Vagina (tissue), 2 donors: ENCODE measurements at regions not wholly inside any gene's neighbourhood (a gene's known extent, or its start where the extent isn't known, plus 50 kb on each side); places are given as distances from the start of the nearest gene placed in this dataset.

Experiments used
- DNase-seq, 2 donors: peaks; one replicate each; pipeline ENCODE4 v3.0.0-alpha.2; 2017; ENCODE audit errors: extremely low spot score in 2 of 2
- H3K27ac ChIP-seq: fragments of 200-600 bp; sonication (generic); one replicate; pipeline ENCODE4 v1.5.1; 2019
- H3K27me3 ChIP-seq: fragments of 200-600 bp; sonication (generic); one replicate; pipeline ENCODE4 v1.5.1; 2019
- H3K36me3 ChIP-seq, 2 donors: fragments of 200-600 bp; sonication (generic); one replicate each; pipeline ENCODE4 v1.5.1; 2017 to 2019
- H3K4me1 ChIP-seq: fragments of 200-600 bp; sonication (generic); one replicate; pipeline ENCODE4 v1.5.1; 2019
- H3K4me3 ChIP-seq, 2 donors: fragments of 200-600 bp; sonication (generic); 1 replicate in 1 of 2; 2 replicates in 1 of 2; pipeline ENCODE4 v1.5.1; 2016 to 2019
- H3K9me3 ChIP-seq: fragments of 200-600 bp; sonication (generic); one replicate; pipeline ENCODE4 v1.5.1; 2019
- CTCF ChIP-seq, 3 experiments: fragments of 450-650 bp in 2 of 3; fragments of 200-600 bp in 1 of 3; sonication (generic) in 1 of 3; IDR thresholded peaks; one replicate each; pipeline ENCODE4 v1.5.1; 2017 to 2019; ENCODE audit warnings: antibody characterized with exemption in 3 of 3, mild to moderate bottlenecking in 2 of 3, moderate library complexity in 2 of 3
- POLR2A ChIP-seq, 2 donors: fragments of 450-650 bp; IDR thresholded peaks; one replicate each; pipeline ENCODE4 v1.6.1; 2017; ENCODE audit warnings: antibody characterized with exemption in 2 of 2, mild to moderate bottlenecking in 2 of 2, moderate library complexity in 2 of 2
- POLR2AphosphoS5 ChIP-seq, 2 donors: sonication (generic); formaldehyde crosslinking; IDR thresholded peaks; one replicate each; pipeline ENCODE4 v1.9.0; 2017; ENCODE audit warnings: antibody characterized with exemption in 2 of 2, mild to moderate bottlenecking in 2 of 2, low read depth in 1 of 2; ENCODE audit not compliant: insufficient read depth in 1 of 2
- intact Hi-C: fragments of 100-400 bp; cut with DNase I; formaldehyde crosslinking; loops from one replicate; pipeline ENCODE4 v1.15.1; 2023

- no peaks in the 10 kb centered on the region for H3K27me3 ChIP-seq
- H3K4me3 ChIP-seq = no peak overlapping the region
- intact Hi-C loops = no loop called here
- no peak for DNase-seq
- H3K36me3 ChIP-seq = no peaks in the 10 kb centered on the region
- H3K27ac ChIP-seq = no peak overlapping the region
- H3K9me3 ChIP-seq = no peaks in the 10 kb centered on the region
- no peaks in the 10 kb centered on the region for H3K4me1 ChIP-seq
- no peak for TF ChIP-seq CTCF (IDR thresholded peaks at IDR 0.05)
- no peak for TF ChIP-seq POLR2A (IDR thresholded peaks at IDR 0.05)
- TF ChIP-seq POLR2AphosphoS5 (IDR thresholded peaks at IDR 0.05; ENCODE audit: insufficient read depth in 1 of 2, low read depth in 1 of 2) = no peak
Measured at GRCh38 chr9:79023134-79023580, 548.6 kb upstream of the TLE4 start.

- Histone ChIP-seq H3K4me1 (no peaks in the 10 kb centered on the region), H3K9me3 (no peaks in the 10 kb centered on the region), H3K27me3 (no peaks in the 10 kb centered on the region), H3K36me3 (no peaks in the 10 kb centered on the region), H3K27ac (no peak overlapping the region), H3K4me3 (no peak overlapping the region)
- intact Hi-C loops = no loop called here
- TF ChIP-seq POLR2A (IDR thresholded peaks at IDR 0.05) (no peak), POLR2AphosphoS5 (IDR thresholded peaks at IDR 0.05; ENCODE audit: insufficient read depth in 1 of 2, low read depth in 1 of 2) (no peak), CTCF (IDR thresholded peaks at IDR 0.05) (no peak)
- no peak for DNase-seq
Measured at GRCh38 chr9:79026316-79026715, 545.4 kb upstream of the TLE4 start.

GRCh38 chr9:79028101-79028500 lies 543.7 kb upstream of the TLE4 start:
- no peaks in the 10 kb centered on the region for H3K9me3 ChIP-seq
- TF ChIP-seq CTCF (IDR thresholded peaks at IDR 0.05) = no peak
- no peak for TF ChIP-seq POLR2AphosphoS5 (IDR thresholded peaks at IDR 0.05; ENCODE audit: insufficient read depth in 1 of 2, low read depth in 1 of 2)
- TF ChIP-seq POLR2A (IDR thresholded peaks at IDR 0.05) = no peak
- no peaks in the 10 kb centered on the region for H3K4me1 ChIP-seq
- no peaks in the 10 kb centered on the region for H3K27me3 ChIP-seq
- intact Hi-C loops = no loop called here
- no peak for DNase-seq
- no peaks in the 10 kb centered on the region for H3K36me3 ChIP-seq
- H3K4me3 ChIP-seq = no peak overlapping the region
- H3K27ac ChIP-seq = no peak overlapping the region

- no peaks in the 10 kb centered on the region for H3K36me3 ChIP-seq
- no peaks in the 10 kb centered on the region for H3K4me1 ChIP-seq
- TF ChIP-seq CTCF (IDR thresholded peaks at IDR 0.05) = no peak
- no peak for TF ChIP-seq POLR2A (IDR thresholded peaks at IDR 0.05)
- no peak for TF ChIP-seq POLR2AphosphoS5 (IDR thresholded peaks at IDR 0.05; ENCODE audit: insufficient read depth in 1 of 2, low read depth in 1 of 2)
- no peak for DNase-seq
- no peaks in the 10 kb centered on the region for H3K9me3 ChIP-seq
- H3K4me3 ChIP-seq = no peak overlapping the region
- no peak overlapping the region for H3K27ac ChIP-seq
- intact Hi-C loops = no loop called here
- H3K27me3 ChIP-seq = no peaks in the 10 kb centered on the region
Measured at GRCh38 chr9:79034583-79034982, 537.2 kb upstream of the TLE4 start.

- Histone ChIP-seq H3K4me3 (no peak overlapping the region), H3K9me3 (no peaks in the 10 kb centered on the region), H3K27me3 (no peaks in the 10 kb centered on the region), H3K27ac (no peak overlapping the region), H3K4me1 (no peaks in the 10 kb centered on the region), H3K36me3 (no peaks in the 10 kb centered on the region)
- intact Hi-C loops = no loop called here
- no peak for TF ChIP-seq CTCF (IDR thresholded peaks at IDR 0.05)
- TF ChIP-seq POLR2A (IDR thresholded peaks at IDR 0.05) = no peak
- no peak for TF ChIP-seq POLR2AphosphoS5 (IDR thresholded peaks at IDR 0.05; ENCODE audit: insufficient read depth in 1 of 2, low read depth in 1 of 2)
- no peak for DNase-seq
Measured at GRCh38 chr9:79037338-79037737, 534.4 kb upstream of the TLE4 start.
